K562 (cell line): ENCODE measurements at regions not wholly inside any gene's neighbourhood (a gene's known extent, or its start where the extent isn't known, plus 50 kb on each side); places are given as distances from the start of the nearest gene placed in this dataset.

Experiments
- EZH2 ChIP-seq: IDR thresholded peaks from 2 replicates; pipeline ENCODE4 v1.6.1; 2012; ENCODE audit warnings: low read depth, mild to moderate bottlenecking, inconsistent platforms, low read length, borderline replicate concordance
- POLR2AphosphoS2 ChIP-seq: IDR thresholded peaks from 2 replicates; pipeline ENCODE4 v1.6.1; 2012; ENCODE audit warnings: low read length, improper control_type of control experiment
- RFX5 ChIP-seq: IDR thresholded peaks from 2 replicates; pipeline ENCODE4 v1.6.1; 2011; ENCODE audit warnings: low read depth, mild to moderate bottlenecking, improper control_type of control experiment, low read length
- YY1 ChIP-seq, 3 experiments: IDR thresholded peaks; 2 replicates each; pipeline ENCODE4 v1.6.1; 2011; ENCODE audit warnings: low read length in 2 of 3, mild to moderate bottlenecking in 2 of 3, moderate library complexity in 2 of 3, borderline replicate concordance in 1 of 3, control low read depth in 1 of 3, low read depth in 1 of 3; ENCODE audit not compliant: insufficient read depth in 3 of 3, insufficient replicate concordance in 2 of 3, control insufficient read depth in 1 of 3, insufficient read length in 1 of 3; ENCODE audit errors: extremely low read depth in 1 of 3
- ZNF224 ChIP-seq: sonication (generic); formaldehyde crosslinking; IDR thresholded peaks from 2 replicates; pipeline ENCODE4 v1.8.0; 2022; ENCODE audit warnings: mild to moderate bottlenecking, missing genetic modification reagents
- TF ChIP-seq, protein P1 (sequence below), 2 experiments: fragments of 450-650 bp in 1 of 2; sonication (generic) in 1 of 2; formaldehyde crosslinking in 1 of 2; IDR thresholded peaks; 2 replicates each; pipeline versions ENCODE4 v1.7.1 to v1.9.0; 2016 to 2022; ENCODE audit warnings: inconsistent platforms in 1 of 2, mild to moderate bottlenecking in 1 of 2, missing genetic modification reagents in 1 of 2
- TF ChIP-seq, protein P2 (sequence below): sonication (generic); formaldehyde crosslinking; IDR thresholded peaks from 2 replicates; pipeline ENCODE4 v1.8.0; 2022; ENCODE audit warnings: mild to moderate bottlenecking, missing genetic modification reagents, borderline replicate concordance
- TF ChIP-seq, protein P3 (sequence below), 3 experiments: fragments of 200-800 bp in 1 of 3; sonication (Bioruptor generic) in 1 of 3; sonication (generic) in 1 of 3; formaldehyde crosslinking in 1 of 3; IDR thresholded peaks; 2 replicates each; pipeline versions ENCODE4 v1.6.1 to v1.8.0; 2016 to 2022; ENCODE audit warnings: mild to moderate bottlenecking in 2 of 3, missing compliant biosample characterization in 2 of 3, missing genetic modification characterization in 2 of 3, missing genetic modification reagents in 1 of 3
- TF ChIP-seq, protein P4 (sequence below): fragments of 200-800 bp; sonication (Bioruptor generic); IDR thresholded peaks from 2 replicates; pipeline ENCODE4 v1.6.1; 2016; ENCODE audit warnings: missing genetic modification characterization, missing compliant biosample characterization
- TF ChIP-seq, protein P5 (sequence below): sonication (generic); formaldehyde crosslinking; IDR thresholded peaks from 2 replicates; pipeline ENCODE4 v1.8.0; 2022; ENCODE audit warnings: mild to moderate bottlenecking, missing genetic modification reagents

DNA sequence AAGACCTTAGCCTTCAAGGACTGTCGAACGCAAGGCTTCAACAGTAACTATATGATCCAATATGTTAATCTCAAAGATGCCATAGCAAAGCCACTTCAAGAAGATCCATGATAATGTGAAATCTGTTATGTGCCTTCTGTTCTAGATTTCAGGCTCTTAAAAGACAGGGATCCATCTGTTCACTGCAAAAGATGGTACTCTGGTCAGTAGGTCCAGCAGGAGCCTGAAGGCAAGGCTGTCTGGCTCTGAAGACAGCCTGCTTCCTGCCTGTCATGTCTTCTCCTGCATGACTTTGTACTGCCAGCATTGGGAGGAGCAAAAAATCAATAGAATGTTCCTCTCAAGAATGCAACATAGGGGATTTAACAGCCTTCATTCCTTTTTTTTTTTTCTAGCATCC is 270.8 kb upstream of the PARD3B start:
- TF ChIP-seq, protein P1, sequence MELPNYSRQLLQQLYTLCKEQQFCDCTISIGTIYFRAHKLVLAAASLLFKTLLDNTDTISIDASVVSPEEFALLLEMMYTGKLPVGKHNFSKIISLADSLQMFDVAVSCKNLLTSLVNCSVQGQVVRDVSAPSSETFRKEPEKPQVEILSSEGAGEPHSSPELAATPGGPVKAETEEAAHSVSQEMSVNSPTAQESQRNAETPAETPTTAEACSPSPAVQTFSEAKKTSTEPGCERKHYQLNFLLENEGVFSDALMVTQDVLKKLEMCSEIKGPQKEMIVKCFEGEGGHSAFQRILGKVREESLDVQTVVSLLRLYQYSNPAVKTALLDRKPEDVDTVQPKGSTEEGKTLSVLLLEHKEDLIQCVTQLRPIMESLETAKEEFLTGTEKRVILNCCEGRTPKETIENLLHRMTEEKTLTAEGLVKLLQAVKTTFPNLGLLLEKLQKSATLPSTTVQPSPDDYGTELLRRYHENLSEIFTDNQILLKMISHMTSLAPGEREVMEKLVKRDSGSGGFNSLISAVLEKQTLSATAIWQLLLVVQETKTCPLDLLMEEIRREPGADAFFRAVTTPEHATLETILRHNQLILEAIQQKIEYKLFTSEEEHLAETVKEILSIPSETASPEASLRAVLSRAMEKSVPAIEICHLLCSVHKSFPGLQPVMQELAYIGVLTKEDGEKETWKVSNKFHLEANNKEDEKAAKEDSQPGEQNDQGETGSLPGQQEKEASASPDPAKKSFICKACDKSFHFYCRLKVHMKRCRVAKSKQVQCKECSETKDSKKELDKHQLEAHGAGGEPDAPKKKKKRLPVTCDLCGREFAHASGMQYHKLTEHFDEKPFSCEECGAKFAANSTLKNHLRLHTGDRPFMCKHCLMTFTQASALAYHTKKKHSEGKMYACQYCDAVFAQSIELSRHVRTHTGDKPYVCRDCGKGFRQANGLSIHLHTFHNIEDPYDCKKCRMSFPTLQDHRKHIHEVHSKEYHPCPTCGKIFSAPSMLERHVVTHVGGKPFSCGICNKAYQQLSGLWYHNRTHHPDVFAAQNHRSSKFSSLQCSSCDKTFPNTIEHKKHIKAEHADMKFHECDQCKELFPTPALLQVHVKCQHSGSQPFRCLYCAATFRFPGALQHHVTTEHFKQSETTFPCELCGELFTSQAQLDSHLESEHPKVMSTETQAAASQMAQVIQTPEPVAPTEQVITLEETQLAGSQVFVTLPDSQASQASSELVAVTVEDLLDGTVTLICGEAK (IDR thresholded peaks at IDR 0.05) = no peak
- TF ChIP-seq, protein P1 (CRISPR knock-in tag; IDR thresholded peaks at IDR 0.05) = no peak
- TF ChIP-seq, protein P2, sequence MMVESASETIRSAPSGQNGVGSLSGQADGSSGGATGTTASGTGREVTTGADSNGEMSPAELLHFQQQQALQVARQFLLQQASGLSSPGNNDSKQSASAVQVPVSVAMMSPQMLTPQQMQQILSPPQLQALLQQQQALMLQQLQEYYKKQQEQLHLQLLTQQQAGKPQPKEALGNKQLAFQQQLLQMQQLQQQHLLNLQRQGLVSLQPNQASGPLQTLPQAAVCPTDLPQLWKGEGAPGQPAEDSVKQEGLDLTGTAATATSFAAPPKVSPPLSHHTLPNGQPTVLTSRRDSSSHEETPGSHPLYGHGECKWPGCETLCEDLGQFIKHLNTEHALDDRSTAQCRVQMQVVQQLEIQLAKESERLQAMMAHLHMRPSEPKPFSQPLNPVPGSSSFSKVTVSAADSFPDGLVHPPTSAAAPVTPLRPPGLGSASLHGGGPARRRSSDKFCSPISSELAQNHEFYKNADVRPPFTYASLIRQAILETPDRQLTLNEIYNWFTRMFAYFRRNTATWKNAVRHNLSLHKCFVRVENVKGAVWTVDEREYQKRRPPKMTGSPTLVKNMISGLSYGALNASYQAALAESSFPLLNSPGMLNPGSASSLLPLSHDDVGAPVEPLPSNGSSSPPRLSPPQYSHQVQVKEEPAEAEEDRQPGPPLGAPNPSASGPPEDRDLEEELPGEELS (CRISPR knock-in tag) = no peak
- TF ChIP-seq, protein P3, sequence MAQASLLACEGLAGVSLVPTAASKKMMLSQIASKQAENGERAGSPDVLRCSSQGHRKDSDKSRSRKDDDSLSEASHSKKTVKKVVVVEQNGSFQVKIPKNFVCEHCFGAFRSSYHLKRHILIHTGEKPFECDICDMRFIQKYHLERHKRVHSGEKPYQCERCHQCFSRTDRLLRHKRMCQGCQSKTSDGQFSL (CRISPR knock-in tag; IDR thresholded peaks at IDR 0.05) = no peak
- TF ChIP-seq, protein P3 (tag; IDR thresholded peaks at IDR 0.05) = no peak
- TF ChIP-seq, protein P4, sequence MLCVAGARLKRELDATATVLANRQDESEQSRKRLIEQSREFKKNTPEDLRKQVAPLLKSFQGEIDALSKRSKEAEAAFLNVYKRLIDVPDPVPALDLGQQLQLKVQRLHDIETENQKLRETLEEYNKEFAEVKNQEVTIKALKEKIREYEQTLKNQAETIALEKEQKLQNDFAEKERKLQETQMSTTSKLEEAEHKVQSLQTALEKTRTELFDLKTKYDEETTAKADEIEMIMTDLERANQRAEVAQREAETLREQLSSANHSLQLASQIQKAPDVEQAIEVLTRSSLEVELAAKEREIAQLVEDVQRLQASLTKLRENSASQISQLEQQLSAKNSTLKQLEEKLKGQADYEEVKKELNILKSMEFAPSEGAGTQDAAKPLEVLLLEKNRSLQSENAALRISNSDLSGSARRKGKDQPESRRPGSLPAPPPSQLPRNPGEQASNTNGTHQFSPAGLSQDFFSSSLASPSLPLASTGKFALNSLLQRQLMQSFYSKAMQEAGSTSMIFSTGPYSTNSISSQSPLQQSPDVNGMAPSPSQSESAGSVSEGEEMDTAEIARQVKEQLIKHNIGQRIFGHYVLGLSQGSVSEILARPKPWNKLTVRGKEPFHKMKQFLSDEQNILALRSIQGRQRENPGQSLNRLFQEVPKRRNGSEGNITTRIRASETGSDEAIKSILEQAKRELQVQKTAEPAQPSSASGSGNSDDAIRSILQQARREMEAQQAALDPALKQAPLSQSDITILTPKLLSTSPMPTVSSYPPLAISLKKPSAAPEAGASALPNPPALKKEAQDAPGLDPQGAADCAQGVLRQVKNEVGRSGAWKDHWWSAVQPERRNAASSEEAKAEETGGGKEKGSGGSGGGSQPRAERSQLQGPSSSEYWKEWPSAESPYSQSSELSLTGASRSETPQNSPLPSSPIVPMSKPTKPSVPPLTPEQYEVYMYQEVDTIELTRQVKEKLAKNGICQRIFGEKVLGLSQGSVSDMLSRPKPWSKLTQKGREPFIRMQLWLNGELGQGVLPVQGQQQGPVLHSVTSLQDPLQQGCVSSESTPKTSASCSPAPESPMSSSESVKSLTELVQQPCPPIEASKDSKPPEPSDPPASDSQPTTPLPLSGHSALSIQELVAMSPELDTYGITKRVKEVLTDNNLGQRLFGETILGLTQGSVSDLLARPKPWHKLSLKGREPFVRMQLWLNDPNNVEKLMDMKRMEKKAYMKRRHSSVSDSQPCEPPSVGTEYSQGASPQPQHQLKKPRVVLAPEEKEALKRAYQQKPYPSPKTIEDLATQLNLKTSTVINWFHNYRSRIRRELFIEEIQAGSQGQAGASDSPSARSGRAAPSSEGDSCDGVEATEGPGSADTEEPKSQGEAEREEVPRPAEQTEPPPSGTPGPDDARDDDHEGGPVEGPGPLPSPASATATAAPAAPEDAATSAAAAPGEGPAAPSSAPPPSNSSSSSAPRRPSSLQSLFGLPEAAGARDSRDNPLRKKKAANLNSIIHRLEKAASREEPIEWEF (CRISPR knock-in tag) = no peak
- TF ChIP-seq ZNF224 (CRISPR knock-in tag) (no peak), EZH2 (no peak), POLR2AphosphoS2 (no peak), YY1 (IDR thresholded peaks at IDR 0.05; ENCODE audit: borderline replicate concordance in 1 of 3, control insufficient read depth in 1 of 3, extremely low read depth in 1 of 3, insufficient read depth in 3 of 3, insufficient read length in 1 of 3, insufficient replicate concordance in 2 of 3, low read depth in 1 of 3, low read length in 2 of 3) (no peak), RFX5 (no peak)
- TF ChIP-seq, protein P5, sequence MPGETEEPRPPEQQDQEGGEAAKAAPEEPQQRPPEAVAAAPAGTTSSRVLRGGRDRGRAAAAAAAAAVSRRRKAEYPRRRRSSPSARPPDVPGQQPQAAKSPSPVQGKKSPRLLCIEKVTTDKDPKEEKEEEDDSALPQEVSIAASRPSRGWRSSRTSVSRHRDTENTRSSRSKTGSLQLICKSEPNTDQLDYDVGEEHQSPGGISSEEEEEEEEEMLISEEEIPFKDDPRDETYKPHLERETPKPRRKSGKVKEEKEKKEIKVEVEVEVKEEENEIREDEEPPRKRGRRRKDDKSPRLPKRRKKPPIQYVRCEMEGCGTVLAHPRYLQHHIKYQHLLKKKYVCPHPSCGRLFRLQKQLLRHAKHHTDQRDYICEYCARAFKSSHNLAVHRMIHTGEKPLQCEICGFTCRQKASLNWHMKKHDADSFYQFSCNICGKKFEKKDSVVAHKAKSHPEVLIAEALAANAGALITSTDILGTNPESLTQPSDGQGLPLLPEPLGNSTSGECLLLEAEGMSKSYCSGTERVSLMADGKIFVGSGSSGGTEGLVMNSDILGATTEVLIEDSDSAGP = no peak
